H1 (cell line): ENCODE measurements at regions not wholly inside any gene's neighbourhood (a gene's known extent, or its start where the extent isn't known, plus 50 kb on each side); places are given as distances from the start of the nearest gene placed in this dataset.

ENCODE experiments used
- CTCF ChIA-PET: fragments of 300-600 bp; sonication (Branson Sonifier 250); formaldehyde crosslinking; loops from one replicate; lab custom pipeline; 2021; ENCODE audit not compliant: partially characterized antibody; lab: Charles Lee
- POLR2A ChIA-PET: fragments of 300-600 bp; sonication (Branson Sonifier 250); formaldehyde crosslinking; loops from one replicate; lab custom pipeline; 2021; ENCODE audit warnings: inconsistent platforms; ENCODE audit not compliant: partially characterized antibody; lab: Charles Lee
- DNase-seq, 2 experiments: peaks; one replicate each; pipeline versions ENCODE4 v3.0.0 to v3.0.0-alpha.2; 2010 to 2022; ENCODE audit warnings: low spot score in 2 of 2, low read depth in 1 of 2, mixed read lengths in 1 of 2
- FAIRE-seq: peaks from 2 replicates; lab custom pipeline; 2011; peaks lifted over from hg19 to GRCh38; lab: Jason Lieb, UNC
- H2AFZ ChIP-seq: 2 replicates; pipeline ENCODE4 v1.8.1; 2012; ENCODE audit warnings: low read length, inconsistent platforms
- H2AK5ac ChIP-seq: 2 replicates; pipeline ENCODE4 v1.6.1; 2013; ENCODE audit warnings: low read depth, low read length
- H2BK120ac ChIP-seq: replicated peaks from 2 replicates; pipeline ENCODE3; 2013; ENCODE audit warnings: low read depth, low read length, inconsistent platforms
- H2BK12ac ChIP-seq: 2 replicates; pipeline ENCODE4 v1.6.1; 2013; ENCODE audit warnings: low read depth, low read length
- H2BK15ac ChIP-seq: 2 replicates; pipeline ENCODE4 v1.6.1; 2013; ENCODE audit warnings: low read length
- H2BK20ac ChIP-seq: 2 replicates; pipeline ENCODE4 v1.6.1; 2013; ENCODE audit warnings: low read length
- H2BK5ac ChIP-seq: 2 replicates; pipeline ENCODE4 v1.6.1; 2013; ENCODE audit warnings: low read depth, low read length
- H3K14ac ChIP-seq: 2 replicates; pipeline ENCODE4 v1.6.1; 2013; ENCODE audit warnings: inconsistent platforms; ENCODE audit not compliant: insufficient read length
- H3K18ac ChIP-seq: 2 replicates; pipeline ENCODE4 v1.6.1; 2013; ENCODE audit warnings: low read length; ENCODE audit errors: extremely low read depth
- H3K23ac ChIP-seq: 2 replicates; pipeline ENCODE4 v1.6.1; 2013; ENCODE audit warnings: inconsistent platforms; ENCODE audit not compliant: insufficient read length
- H3K23me2 ChIP-seq: 2 replicates; pipeline ENCODE4 v1.6.1; 2013; ENCODE audit warnings: low read depth, low read length
- H3K27ac ChIP-seq: 2 replicates; pipeline ENCODE4 v1.6.1; 2011; ENCODE audit warnings: low read depth, low read length, inconsistent platforms
- H3K27me3 ChIP-seq, 4 experiments: replicated peaks in 1 of 4; 1 replicate in 1 of 4; 2 replicates in 3 of 4; pipeline versions ENCODE4 v1.6.1 to v1.8.1; 2011 to 2013; ENCODE audit warnings: low read length in 3 of 4, mild to moderate bottlenecking in 3 of 4, inconsistent platforms in 2 of 4, mixed read lengths in 2 of 4, moderate library complexity in 1 of 4; ENCODE audit not compliant: control insufficient read depth in 3 of 4, insufficient read depth in 3 of 4; ENCODE audit errors: extremely low read depth in 1 of 4
- H3K36me3 ChIP-seq, 4 experiments: 2 replicates each; pipeline versions ENCODE4 v1.6.1 to v1.8.1; 2011 to 2013; ENCODE audit warnings: mild to moderate bottlenecking in 4 of 4, low read length in 3 of 4, moderate library complexity in 2 of 4, control low read depth in 1 of 4, inconsistent platforms in 1 of 4; ENCODE audit not compliant: insufficient read depth in 4 of 4, control insufficient read depth in 2 of 4
- H3K4ac ChIP-seq: replicated peaks from 2 replicates; pipeline ENCODE3; 2013; ENCODE audit warnings: low read length, low read depth, mixed read lengths, inconsistent platforms; ENCODE audit not compliant: insufficient read length
- H3K4me1 ChIP-seq, 4 experiments: replicated peaks in 1 of 4; 1 replicate in 1 of 4; 2 replicates in 3 of 4; pipeline versions ENCODE4 v1.6.1 to v1.8.1; 2011 to 2013; ENCODE audit warnings: low read length in 3 of 4, inconsistent platforms in 2 of 4, mixed read lengths in 1 of 4; ENCODE audit not compliant: insufficient read depth in 4 of 4, control insufficient read depth in 3 of 4
- H3K4me2 ChIP-seq, 2 experiments: 2 replicates each; pipeline versions ENCODE4 v1.6.1 to v1.8.1; 2011 to 2013; ENCODE audit warnings: low read depth in 2 of 2, low read length in 2 of 2, control low read depth in 1 of 2, inconsistent platforms in 1 of 2, mild to moderate bottlenecking in 1 of 2; ENCODE audit not compliant: insufficient read depth in 1 of 2
- H3K4me3 ChIP-seq, 4 experiments: fragments of 200-600, 300-600 bp in 1 of 4; sonication (generic), shearing (Covaris generic), sonication (Bioruptor Twin) in 1 of 4; 2 replicates each; pipeline versions ENCODE4 v1.5.1 to v1.8.1; 2011 to 2016; ENCODE audit warnings: low read length in 4 of 4, low read depth in 3 of 4, control low read depth in 2 of 4, inconsistent platforms in 2 of 4, mild to moderate bottlenecking in 2 of 4, mixed read lengths in 1 of 4, moderate library complexity in 1 of 4; ENCODE audit not compliant: insufficient read depth in 2 of 4; ENCODE audit errors: extremely low read depth in 1 of 4
- H3K56ac ChIP-seq: replicated peaks from 2 replicates; pipeline ENCODE3; 2013; ENCODE audit warnings: low read depth, mild to moderate bottlenecking, mixed read lengths, low read length, inconsistent platforms; ENCODE audit not compliant: insufficient read length
- H3K79me1 ChIP-seq: 2 replicates; pipeline ENCODE4 v1.6.1; 2013; ENCODE audit warnings: low read depth, low read length, control low read depth
- H3K79me2 ChIP-seq, 2 experiments: 2 replicates each; pipeline versions ENCODE4 v1.6.1 to v1.8.1; 2012 to 2013; ENCODE audit warnings: low read length in 2 of 2, mild to moderate bottlenecking in 2 of 2, inconsistent platforms in 1 of 2; ENCODE audit not compliant: insufficient read depth in 2 of 2, control insufficient read depth in 1 of 2
- H3K9ac ChIP-seq, 4 experiments: replicated peaks in 1 of 4; 1 replicate in 1 of 4; 2 replicates in 3 of 4; pipeline versions ENCODE4 v1.6.1 to v1.8.1; 2011 to 2013; ENCODE audit warnings: low read depth in 3 of 4, low read length in 3 of 4, control low read depth in 2 of 4, mild to moderate bottlenecking in 2 of 4, moderate library complexity in 2 of 4, inconsistent platforms in 1 of 4; ENCODE audit errors: extremely low read depth in 1 of 4
- H3K9me3 ChIP-seq, 2 experiments: 2 replicates each; pipeline versions ENCODE4 v1.6.1 to v1.8.1; 2012 to 2013; ENCODE audit warnings: mild to moderate bottlenecking in 2 of 2, moderate library complexity in 2 of 2, control low read depth in 1 of 2, inconsistent platforms in 1 of 2, low read depth in 1 of 2, low read length in 1 of 2, mixed read lengths in 1 of 2; ENCODE audit not compliant: insufficient read depth in 2 of 2
- H4K20me1 ChIP-seq, 2 experiments: replicated peaks in 1 of 2; 2 replicates each; pipeline versions ENCODE3 to v1.8.1; 2011 to 2013; ENCODE audit warnings: inconsistent platforms in 2 of 2, low read length in 2 of 2, mild to moderate bottlenecking in 1 of 2; ENCODE audit not compliant: insufficient read depth in 2 of 2, control insufficient read depth in 1 of 2
- H4K5ac ChIP-seq: 2 replicates; pipeline ENCODE4 v1.6.1; 2013; ENCODE audit warnings: low read length, low read depth, mixed read lengths, inconsistent platforms; ENCODE audit not compliant: insufficient read length
- H4K8ac ChIP-seq: 2 replicates; pipeline ENCODE4 v1.8.0; 2013; ENCODE audit warnings: mild to moderate bottlenecking, moderate library complexity, low read length, inconsistent platforms; ENCODE audit not compliant: insufficient read depth; ENCODE audit errors: extremely low read depth
- H4K91ac ChIP-seq: replicated peaks from 2 replicates; pipeline ENCODE3; 2013; ENCODE audit warnings: low read length, mixed read lengths, inconsistent platforms; ENCODE audit not compliant: insufficient read length
- ASH2L ChIP-seq: fragments of 200-600, 300-600 bp; sonication (generic); IDR thresholded peaks from one replicate; pipeline ENCODE4 v1.7.1; 2017; ENCODE audit warnings: low read length
- CREB1 ChIP-seq: IDR thresholded peaks from 2 replicates; pipeline ENCODE4 v1.6.1; 2012; ENCODE audit warnings: inconsistent platforms
- FOSL1 ChIP-seq: IDR thresholded peaks from 2 replicates; pipeline ENCODE4 v1.6.1; 2011; ENCODE audit warnings: mild to moderate bottlenecking, low read depth, low read length, moderate library complexity; ENCODE audit not compliant: insufficient read depth
- GABPA ChIP-seq: IDR thresholded peaks from 2 replicates; pipeline ENCODE4 v1.6.1; 2011; ENCODE audit warnings: mild to moderate bottlenecking, low read length, moderate library complexity, borderline replicate concordance; ENCODE audit not compliant: insufficient read depth
- GTF2F1 ChIP-seq: IDR thresholded peaks from 2 replicates; pipeline ENCODE4 v1.6.1; 2012; ENCODE audit warnings: low read depth, low read length, improper control_type of control experiment, borderline replicate concordance
- HDAC2 ChIP-seq, 2 experiments: fragments of 300-600 bp in 1 of 2; sonication (generic) in 1 of 2; IDR thresholded peaks; 2 replicates each; pipeline ENCODE4 v1.6.1; 2011 to 2012; ENCODE audit warnings: low read depth in 2 of 2, low read length in 2 of 2, mild to moderate bottlenecking in 2 of 2, moderate library complexity in 2 of 2, borderline replicate concordance in 1 of 2, inconsistent platforms in 1 of 2
- NANOG ChIP-seq: IDR thresholded peaks from 2 replicates; pipeline ENCODE4 v1.6.1; 2011; ENCODE audit warnings: low read length, low read depth, mild to moderate bottlenecking, inconsistent platforms; ENCODE audit not compliant: insufficient read depth, poor library complexity, severe bottlenecking
- POLR2A ChIP-seq, 2 experiments: IDR thresholded peaks; 1 replicate in 1 of 2; 2 replicates in 1 of 2; pipeline ENCODE4 v1.6.1; 2011; ENCODE audit warnings: low read depth in 2 of 2, low read length in 2 of 2, mild to moderate bottlenecking in 2 of 2; ENCODE audit errors: control extremely low read depth in 1 of 2
- POU5F1 ChIP-seq: IDR thresholded peaks from 2 replicates; pipeline ENCODE4 v1.6.1; 2011; ENCODE audit warnings: low read depth, mild to moderate bottlenecking, low read length, moderate library complexity
- SIX5 ChIP-seq: IDR thresholded peaks from 2 replicates; pipeline ENCODE4 v1.6.1; 2011; ENCODE audit warnings: mild to moderate bottlenecking, low read depth, low read length
- WGBS, 2 experiments: shearing (Covaris generic) in 1 of 2; methylation state at CpG; one replicate each; pipeline versions ENCODE4 v1.1.6 to v1.1.7; 2013 to 2015; ENCODE audit warnings: low lambda C conversion rate in 2 of 2, mixed read lengths in 2 of 2, inconsistent platforms in 1 of 2, low coverage in 1 of 2, missing lambda C conversion rate in 1 of 2; ENCODE audit not compliant: insufficient replicate concordance in 2 of 2, insufficient coverage in 1 of 2, insufficient read length in 1 of 2; ENCODE audit errors: extremely low coverage in 1 of 2, missing lambda C conversion rate in 1 of 2; 5-methylcytosine and 5-hydroxymethylcytosine counted together
- TF ChIP-seq, protein P1 (sequence below): IDR thresholded peaks from 2 replicates; pipeline ENCODE4 v1.6.1; 2012; ENCODE audit warnings: inconsistent platforms

DNA sequence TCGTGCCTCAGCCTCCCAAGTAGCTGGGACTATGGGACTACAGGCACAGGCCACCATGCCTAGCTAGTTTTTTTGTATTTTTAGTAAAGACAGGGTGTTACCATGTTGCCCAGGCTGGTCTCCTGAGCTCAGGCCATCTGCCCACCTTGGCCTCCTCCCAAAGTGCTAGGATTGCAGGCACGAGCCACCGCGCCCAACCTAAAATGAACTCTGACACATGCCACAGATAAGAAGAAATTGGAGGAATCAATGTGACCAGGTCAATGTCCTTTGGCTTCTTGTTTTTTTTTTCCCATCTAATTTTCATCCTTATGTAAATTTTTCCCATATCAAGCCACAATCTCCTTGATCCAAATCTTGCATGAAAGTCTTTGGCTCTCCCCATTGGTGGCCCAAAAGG, 68.1 kb upstream of the SOX21 start:
- Histone ChIP-seq H3K23me2 (no peaks in the 10 kb centered on the region), H2BK12ac (no peak overlapping the region), H3K18ac (no peak overlapping the region), H3K23ac (no peak overlapping the region), H2AK5ac (no peak overlapping the region), H4K5ac (no peak overlapping the region), H3K56ac (no peak overlapping the region), H3K4ac (no peak overlapping the region), H2AFZ (no peak overlapping the region), H3K79me2 (no peaks in the 10 kb centered on the region), H2BK120ac (no peak overlapping the region), H3K36me3 (no peaks in the 10 kb centered on the region), H3K4me2 (no peak overlapping the region), H4K91ac (no peak overlapping the region), H3K4me1 (no peaks in the 10 kb centered on the region), H4K20me1 (no peaks in the 10 kb centered on the region), H3K79me1 (no peaks in the 10 kb centered on the region), H3K9me3 (0 out of 4 replicates have a peak, but pooled peaks cover 0 to 2% of the 10 kb centered on the region in 2 experiments), H3K27ac (no peak overlapping the region), H3K4me3 (no peak overlapping the region), H3K27me3 (no peaks in the 10 kb centered on the region; a peak in 1 of 7 replicates), H2BK15ac (no peak overlapping the region), H2BK5ac (no peak overlapping the region), H4K8ac (no peak overlapping the region), H2BK20ac (no peak overlapping the region), H3K9ac (no peak overlapping the region), H3K14ac (no peak overlapping the region)
- DNase-seq (no peak), FAIRE-seq (no peak)
- ChIA-PET CTCF (interaction anchor here (0.7 to 1.3 kb wide), 3 partner anchors 11 to 766 kb away, joined by 3 to 4 read pairs (median 3); no protein-coding TSS in a partner anchor), POLR2A (interaction anchor here (1.0 kb wide), 1 partner anchor 12 kb away, joined by 4 read pairs; no protein-coding TSS in a partner anchor)
- 86% methylated on average over 4 of the region's 4 CpGs; no CpG with 5 or more reads in 1 of the 2 experiments for WGBS, 2 experiments
- no peak for TF ChIP-seq ASH2L
- no peak for TF ChIP-seq GABPA
- TF ChIP-seq FOSL1, result no peak
- TF ChIP-seq SIX5, result no peak
- TF ChIP-seq, protein P1, sequence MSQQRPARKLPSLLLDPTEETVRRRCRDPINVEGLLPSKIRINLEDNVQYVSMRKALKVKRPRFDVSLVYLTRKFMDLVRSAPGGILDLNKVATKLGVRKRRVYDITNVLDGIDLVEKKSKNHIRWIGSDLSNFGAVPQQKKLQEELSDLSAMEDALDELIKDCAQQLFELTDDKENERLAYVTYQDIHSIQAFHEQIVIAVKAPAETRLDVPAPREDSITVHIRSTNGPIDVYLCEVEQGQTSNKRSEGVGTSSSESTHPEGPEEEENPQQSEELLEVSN, result no peak
- TF ChIP-seq CREB1, result no peak
- no peak for TF ChIP-seq POU5F1
- TF ChIP-seq HDAC2 (IDR thresholded peaks at IDR 0.05; ENCODE audit: borderline replicate concordance in 1 of 2, low read depth in 2 of 2, low read length in 2 of 2), result no peak
- no peak for TF ChIP-seq POLR2A (IDR thresholded peaks at IDR 0.05; ENCODE audit: control extremely low read depth in 1 of 2, low read depth in 2 of 2, low read length in 2 of 2)
- no peak for TF ChIP-seq NANOG
- no peak for TF ChIP-seq GTF2F1
